Epithelial cell of proximal tubule (primary cell): ENCODE measurements at regions not wholly inside any gene's neighbourhood (a gene's known extent, or its start where the extent isn't known, plus 50 kb on each side); places are given as distances from the start of the nearest gene placed in this dataset.
"Not testable (repeated sequence)": the region's sequence is repeated elsewhere in the genome, so short reads cannot be mapped to it uniquely, and the experiment has no call there.

Experiments used
- DNase-seq: peaks from one replicate; pipeline ENCODE4 v3.0.0-alpha.2; 2011; ENCODE audit warnings: low read depth
- H3K4me3 ChIP-seq: 2 replicates; pipeline ENCODE4 v1.5.1; 2011; ENCODE audit warnings: low read depth, mild to moderate bottlenecking, low read length
- TF ChIP-seq, protein P1 (sequence below): conservative IDR thresholded peaks from 2 replicates; pipeline ENCODE4 v1.5.1; 2012; ENCODE audit warnings: low read depth, mild to moderate bottlenecking, low read length

- TF ChIP-seq, protein P1, sequence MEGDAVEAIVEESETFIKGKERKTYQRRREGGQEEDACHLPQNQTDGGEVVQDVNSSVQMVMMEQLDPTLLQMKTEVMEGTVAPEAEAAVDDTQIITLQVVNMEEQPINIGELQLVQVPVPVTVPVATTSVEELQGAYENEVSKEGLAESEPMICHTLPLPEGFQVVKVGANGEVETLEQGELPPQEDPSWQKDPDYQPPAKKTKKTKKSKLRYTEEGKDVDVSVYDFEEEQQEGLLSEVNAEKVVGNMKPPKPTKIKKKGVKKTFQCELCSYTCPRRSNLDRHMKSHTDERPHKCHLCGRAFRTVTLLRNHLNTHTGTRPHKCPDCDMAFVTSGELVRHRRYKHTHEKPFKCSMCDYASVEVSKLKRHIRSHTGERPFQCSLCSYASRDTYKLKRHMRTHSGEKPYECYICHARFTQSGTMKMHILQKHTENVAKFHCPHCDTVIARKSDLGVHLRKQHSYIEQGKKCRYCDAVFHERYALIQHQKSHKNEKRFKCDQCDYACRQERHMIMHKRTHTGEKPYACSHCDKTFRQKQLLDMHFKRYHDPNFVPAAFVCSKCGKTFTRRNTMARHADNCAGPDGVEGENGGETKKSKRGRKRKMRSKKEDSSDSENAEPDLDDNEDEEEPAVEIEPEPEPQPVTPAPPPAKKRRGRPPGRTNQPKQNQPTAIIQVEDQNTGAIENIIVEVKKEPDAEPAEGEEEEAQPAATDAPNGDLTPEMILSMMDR: no peak
- H3K4me3 ChIP-seq: no peak overlapping the region
- DNase-seq: no peak
These were observed 349.4 kb downstream of the GATA3 start for GRCh38 chr10:8403711-8404371.

- TF ChIP-seq, protein P1: no peak
- H3K4me3 ChIP-seq: no peak overlapping the region
- DNase-seq: no peak
These were observed 350.2 kb downstream of the GATA3 start for GRCh38 chr10:8404721-8405120.

GRCh38 chr10:8405596-8405995 is 351.1 kb downstream of the GATA3 start:
- no peak for DNase-seq
- TF ChIP-seq, protein P1: no peak
- H3K4me3 ChIP-seq: no peak overlapping the region

- H3K4me3 ChIP-seq: no peak overlapping the region
- TF ChIP-seq, protein P1: no peak
- DNase-seq: no peak
These were observed 353.1 kb downstream of the GATA3 start for GRCh38 chr10:8407501-8408021.

DNA sequence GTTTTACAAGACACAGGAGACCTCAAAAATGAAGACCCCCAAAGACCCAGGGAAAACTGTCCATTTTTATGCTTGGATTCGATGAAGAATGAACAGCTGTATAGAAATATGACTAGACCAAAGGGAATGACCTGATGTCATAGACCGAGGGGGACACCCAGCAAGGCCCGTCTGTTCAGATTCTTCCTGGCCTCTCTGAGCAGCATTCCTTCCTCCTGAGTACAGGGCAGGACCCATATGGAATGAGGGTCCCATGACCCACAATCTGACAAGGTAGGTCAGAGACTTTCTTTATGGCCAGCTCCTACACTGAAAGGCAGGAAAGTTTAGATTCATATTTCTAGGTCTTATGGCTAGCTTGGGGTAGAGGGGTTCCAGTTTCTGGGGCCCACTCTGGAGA is 356.0 kb downstream of the GATA3 start:
- TF ChIP-seq, protein P1: no peak
- DNase-seq: no peak
- no peak overlapping the region for H3K4me3 ChIP-seq

DNA sequence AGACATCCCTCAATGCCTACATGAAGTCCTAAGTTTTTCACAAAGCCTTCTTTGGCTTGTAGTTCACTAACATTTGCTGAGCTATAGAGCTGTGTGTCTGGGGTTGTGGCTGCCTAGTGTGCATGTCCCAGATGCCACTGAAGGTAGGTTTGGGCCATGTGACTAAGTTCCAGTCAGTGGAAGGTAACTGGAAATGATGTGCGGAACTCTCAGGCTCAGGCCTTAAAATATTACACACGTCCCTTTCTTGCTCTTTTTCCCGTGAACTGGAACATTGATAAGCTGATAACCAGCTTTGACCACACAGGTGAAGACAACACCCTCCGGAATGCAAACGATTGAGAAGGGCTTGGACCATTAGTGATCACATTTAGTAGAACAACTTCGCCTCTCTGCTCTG is 358.1 kb downstream of the GATA3 start:
- no peak for DNase-seq
- TF ChIP-seq, protein P1: no peak
- no peak overlapping the region for H3K4me3 ChIP-seq

- H3K4me3 ChIP-seq, DNase-seq: not testable (repeated sequence)
These were observed 360.5 kb downstream of the GATA3 start for GRCh38 chr10:8415029-8415428.
